Keratinocyte (primary cell): ENCODE measurements at regions not wholly inside any gene's neighbourhood (a gene's known extent, or its start where the extent isn't known, plus 50 kb on each side); places are given as distances from the start of the nearest gene placed in this dataset.

Experiments
- CTCF ChIP-seq, 3 experiments: IDR thresholded peaks in 1 of 3; conservative IDR thresholded peaks in 1 of 3; optimal IDR thresholded peaks in 1 of 3; 2 replicates in 2 of 3; 3 replicates in 1 of 3; pipeline versions ENCODE3 to v1.5.1; 2011; ENCODE audit warnings: low read length in 3 of 3, mild to moderate bottlenecking in 3 of 3, moderate library complexity in 2 of 3, control low read depth in 1 of 3, inconsistent platforms in 1 of 3; ENCODE audit not compliant: insufficient read depth in 2 of 3; ENCODE audit errors: extremely low read depth in 1 of 3
- EZH2 ChIP-seq: IDR thresholded peaks from one replicate; pipeline ENCODE4 v1.6.1; 2012; ENCODE audit warnings: inconsistent platforms, mild to moderate bottlenecking, low read length, moderate library complexity

- TF ChIP-seq CTCF (optimal IDR thresholded peaks at IDR 0.05 in 1 of 3, IDR thresholded peaks at IDR 0.05 in 1 of 3, conservative IDR thresholded peaks at IDR 0.05 in 1 of 3; ENCODE audit: extremely low read depth in 1 of 3, insufficient read depth in 2 of 3, low read length in 3 of 3): no peak
- no peak for TF ChIP-seq EZH2
These were observed 261.6 kb upstream of the TTC14 start for GRCh38 chr3:180340395-180340794.
